Nephron (organoid): ENCODE measurements at regions not wholly inside any gene's neighbourhood (a gene's known extent, or its start where the extent isn't known, plus 50 kb on each side); places are given as distances from the start of the nearest gene placed in this dataset.

Experiments used
- H3K27ac Mint-ChIP-seq, 3 experiments: 2 replicates each; pipeline ENCODE4 v1.8.0; 2020; ENCODE audit warnings: mixed read lengths in 3 of 3, mild to moderate bottlenecking in 2 of 3, moderate library complexity in 1 of 3
- H3K27me3 Mint-ChIP-seq: 2 replicates; pipeline ENCODE4 v1.8.0; 2021; ENCODE audit warnings: low read depth, mild to moderate bottlenecking, moderate library complexity, mixed read lengths
- H3K36me3 Mint-ChIP-seq: 2 replicates; pipeline ENCODE4 v1.8.0; 2020; ENCODE audit warnings: low read depth, mixed read lengths
- H3K4me1 Mint-ChIP-seq: 2 replicates; pipeline ENCODE4 v1.8.0; 2020; ENCODE audit warnings: mixed read lengths
- H3K4me3 Mint-ChIP-seq, 3 experiments: 2 replicates each; pipeline ENCODE4 v1.8.0; 2020; ENCODE audit warnings: mild to moderate bottlenecking in 3 of 3, mixed read lengths in 3 of 3, moderate library complexity in 2 of 3
- H3K9me3 Mint-ChIP-seq: 2 replicates; pipeline ENCODE4 v1.8.0; 2020; ENCODE audit warnings: mixed read lengths
- TF ChIP-seq, protein P1 (sequence below), 3 experiments: fragments of 200-600 bp; sonication (generic); IDR thresholded peaks; one replicate each; pipeline ENCODE4 v1.5.0; 2021; ENCODE audit warnings: antibody characterized with exemption in 3 of 3; ENCODE audit not compliant: unreplicated experiment in 3 of 3

DNA sequence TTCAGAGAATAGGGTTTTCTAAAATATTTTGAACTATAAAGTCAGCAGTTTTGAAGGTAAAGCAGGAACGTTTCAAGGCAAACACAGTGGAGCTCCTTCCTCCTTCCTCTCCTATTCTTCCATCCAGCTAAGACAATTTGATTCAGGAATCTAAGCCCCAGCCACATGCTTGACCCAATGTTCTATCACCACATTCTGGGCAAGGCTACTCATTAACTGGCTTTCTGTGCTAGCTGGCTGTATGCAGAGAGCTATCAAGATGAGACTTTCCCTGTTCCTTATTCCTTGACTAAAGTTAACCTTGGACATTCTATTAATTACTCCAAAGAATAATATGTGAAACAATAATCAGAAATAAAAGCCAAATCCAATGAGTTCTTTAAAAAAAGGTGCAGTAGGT is 266.9 kb downstream of the NOVA1 start:
- no peaks in the 10 kb centered on the region for H3K9me3 Mint-ChIP-seq
- H3K27me3 Mint-ChIP-seq: no peaks in the 10 kb centered on the region
- H3K27ac Mint-ChIP-seq: peak overlapping the region; percentile 24 to 73 (median 50)
- TF ChIP-seq, protein P1, sequence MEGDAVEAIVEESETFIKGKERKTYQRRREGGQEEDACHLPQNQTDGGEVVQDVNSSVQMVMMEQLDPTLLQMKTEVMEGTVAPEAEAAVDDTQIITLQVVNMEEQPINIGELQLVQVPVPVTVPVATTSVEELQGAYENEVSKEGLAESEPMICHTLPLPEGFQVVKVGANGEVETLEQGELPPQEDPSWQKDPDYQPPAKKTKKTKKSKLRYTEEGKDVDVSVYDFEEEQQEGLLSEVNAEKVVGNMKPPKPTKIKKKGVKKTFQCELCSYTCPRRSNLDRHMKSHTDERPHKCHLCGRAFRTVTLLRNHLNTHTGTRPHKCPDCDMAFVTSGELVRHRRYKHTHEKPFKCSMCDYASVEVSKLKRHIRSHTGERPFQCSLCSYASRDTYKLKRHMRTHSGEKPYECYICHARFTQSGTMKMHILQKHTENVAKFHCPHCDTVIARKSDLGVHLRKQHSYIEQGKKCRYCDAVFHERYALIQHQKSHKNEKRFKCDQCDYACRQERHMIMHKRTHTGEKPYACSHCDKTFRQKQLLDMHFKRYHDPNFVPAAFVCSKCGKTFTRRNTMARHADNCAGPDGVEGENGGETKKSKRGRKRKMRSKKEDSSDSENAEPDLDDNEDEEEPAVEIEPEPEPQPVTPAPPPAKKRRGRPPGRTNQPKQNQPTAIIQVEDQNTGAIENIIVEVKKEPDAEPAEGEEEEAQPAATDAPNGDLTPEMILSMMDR (IDR thresholded peaks at IDR 0.05; ENCODE audit: unreplicated experiment in 3 of 3): no peak
- no peak overlapping the region for H3K4me3 Mint-ChIP-seq
- H3K4me1 Mint-ChIP-seq: peaks cover 9% of the 10 kb centered on the region
- H3K36me3 Mint-ChIP-seq: no peaks in the 10 kb centered on the region

DNA sequence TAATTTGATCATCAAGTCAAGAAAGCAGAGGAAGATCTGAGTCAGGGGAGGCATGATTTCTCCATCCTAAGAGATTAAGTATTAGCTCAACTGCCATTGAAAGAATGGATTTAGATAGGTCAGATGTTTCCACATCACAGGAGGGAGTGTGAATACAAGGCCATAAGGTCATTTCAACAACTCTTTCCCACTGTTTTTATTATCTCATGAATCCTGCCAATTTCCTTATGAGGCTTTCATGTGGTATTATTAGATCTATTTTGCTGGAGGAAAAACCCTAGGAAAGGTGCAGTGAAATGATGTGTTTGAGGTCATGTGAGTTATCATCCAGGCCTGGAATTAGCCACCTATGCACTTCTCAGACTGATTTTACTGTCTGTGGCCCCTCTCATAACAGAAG is 269.0 kb downstream of the NOVA1 start:
- no peaks in the 10 kb centered on the region for H3K9me3 Mint-ChIP-seq
- H3K4me1 Mint-ChIP-seq: peaks cover 21% of the 10 kb centered on the region
- no peak overlapping the region for H3K27ac Mint-ChIP-seq
- no peaks in the 10 kb centered on the region for H3K36me3 Mint-ChIP-seq
- TF ChIP-seq, protein P1 (IDR thresholded peaks at IDR 0.05; ENCODE audit: unreplicated experiment in 3 of 3): no peak
- no peak overlapping the region for H3K4me3 Mint-ChIP-seq
- H3K27me3 Mint-ChIP-seq: no peaks in the 10 kb centered on the region

DNA sequence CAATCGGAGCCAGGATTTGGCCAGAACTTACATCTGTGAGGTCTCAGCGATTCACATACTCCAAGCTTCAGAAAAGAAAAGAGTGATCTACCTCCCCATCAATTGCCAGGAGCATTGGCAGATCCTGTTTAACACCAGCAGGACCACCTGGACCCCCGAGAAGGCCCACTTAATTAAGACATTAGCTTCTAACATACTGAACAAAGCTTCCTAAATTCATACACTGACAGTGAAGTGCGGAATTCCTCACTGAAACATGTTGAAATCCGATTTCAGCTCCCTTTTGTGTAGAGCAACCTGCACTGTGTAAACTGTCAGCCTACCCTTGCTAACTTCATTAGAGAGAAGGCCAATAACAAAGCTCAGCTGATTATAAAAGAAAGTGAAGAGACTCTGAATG is 274.0 kb downstream of the NOVA1 start:
- Mint-ChIP-seq H3K4me1 (peaks cover 19% of the 10 kb centered on the region), H3K9me3 (no peaks in the 10 kb centered on the region), H3K27me3 (no peaks in the 10 kb centered on the region), H3K36me3 (no peaks in the 10 kb centered on the region), H3K4me3 (peak overlapping the region in 1 of 3 experiments; percentile 8), H3K27ac (peak overlapping the region; percentile 37 to 91 (median 58))
- TF ChIP-seq, protein P1 (IDR thresholded peaks at IDR 0.05; ENCODE audit: unreplicated experiment in 3 of 3): no peak

DNA sequence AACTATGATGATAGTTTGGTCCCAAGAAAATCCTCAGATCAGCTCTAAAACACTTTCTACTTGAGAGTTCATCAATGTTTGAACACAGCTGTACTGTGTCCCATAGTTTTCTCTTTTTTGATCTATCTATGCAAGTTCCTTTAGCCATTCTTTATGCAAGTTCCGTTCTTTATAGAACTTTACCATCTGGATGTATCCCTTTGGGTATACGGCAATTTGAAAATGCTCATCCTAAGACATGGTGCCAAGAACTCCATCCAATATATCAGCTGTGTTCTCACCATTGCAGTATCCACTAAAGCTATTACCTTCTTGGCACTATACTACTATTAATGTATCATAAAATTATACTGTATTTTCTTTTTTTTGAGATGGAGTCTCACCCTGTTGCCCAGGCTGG is 276.9 kb downstream of the NOVA1 start:
- no peaks in the 10 kb centered on the region for H3K9me3 Mint-ChIP-seq
- no peaks in the 10 kb centered on the region for H3K36me3 Mint-ChIP-seq
- no peak overlapping the region for H3K27ac Mint-ChIP-seq
- no peak overlapping the region for H3K4me3 Mint-ChIP-seq
- TF ChIP-seq, protein P1 (IDR thresholded peaks at IDR 0.05; ENCODE audit: unreplicated experiment in 3 of 3): no peak
- no peaks in the 10 kb centered on the region for H3K27me3 Mint-ChIP-seq
- H3K4me1 Mint-ChIP-seq: peaks cover 19% of the 10 kb centered on the region

DNA sequence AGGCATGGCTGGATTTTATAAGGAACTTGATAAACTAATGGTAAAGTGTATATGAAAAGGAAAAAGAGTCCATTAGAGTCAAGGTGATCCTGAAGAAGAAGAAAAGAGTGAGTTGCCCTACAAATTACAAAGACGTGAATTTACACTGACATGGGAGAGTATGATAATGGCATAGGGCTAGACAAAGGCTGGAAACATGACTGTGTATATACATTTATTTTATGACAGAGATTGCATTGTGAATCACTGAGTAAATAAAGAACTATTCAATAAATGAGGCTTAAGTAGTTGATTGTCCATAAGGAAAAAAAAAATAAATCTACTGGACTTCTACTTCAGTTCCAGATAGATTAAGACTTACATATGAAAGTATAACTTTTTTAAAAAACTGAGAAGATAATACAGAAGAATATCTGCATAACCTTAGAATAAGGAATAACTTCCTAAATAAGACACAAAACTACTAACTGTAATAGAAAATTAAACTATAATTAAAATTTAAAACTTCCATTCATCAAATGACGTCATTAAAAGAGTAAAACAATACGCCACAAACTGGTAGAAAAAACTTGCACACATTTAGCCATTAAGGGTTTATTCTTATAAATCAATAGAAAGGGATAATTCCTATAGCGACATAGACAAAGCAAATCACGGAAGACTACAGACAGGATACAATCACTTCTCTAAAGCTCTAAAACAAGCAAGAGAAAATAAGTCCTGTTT is 278.5 kb downstream of the NOVA1 start:
- Mint-ChIP-seq H3K27ac (no peak overlapping the region), H3K27me3 (no peaks in the 10 kb centered on the region), H3K36me3 (no peaks in the 10 kb centered on the region), H3K9me3 (peaks cover 4% of the 10 kb centered on the region), H3K4me1 (peaks cover 11% of the 10 kb centered on the region), H3K4me3 (no peak overlapping the region)
- TF ChIP-seq, protein P1 (IDR thresholded peaks at IDR 0.05; ENCODE audit: unreplicated experiment in 3 of 3): no peak

DNA sequence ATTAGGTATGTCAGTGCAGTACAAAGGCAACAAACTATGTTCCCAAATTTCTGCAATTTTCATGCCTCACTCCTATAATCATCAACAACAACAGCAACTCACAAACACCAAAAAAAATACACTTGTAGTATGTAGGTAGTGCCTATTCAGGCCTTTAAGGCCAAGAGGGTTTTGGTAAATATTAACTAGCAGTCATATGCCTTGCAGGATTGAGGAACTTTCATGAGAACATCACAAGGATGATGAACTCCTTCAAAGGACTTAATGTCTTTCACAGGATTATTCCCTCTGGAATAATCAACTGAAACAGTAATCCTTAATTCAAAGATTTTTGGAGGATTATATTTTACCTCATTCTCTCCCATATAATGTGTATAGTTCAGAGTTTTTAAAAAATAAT is 293.8 kb downstream of the NOVA1 start:
- Mint-ChIP-seq H3K4me3 (no peak overlapping the region), H3K27ac (no peak overlapping the region), H3K36me3 (no peaks in the 10 kb centered on the region), H3K4me1 (no peaks in the 10 kb centered on the region), H3K27me3 (no peaks in the 10 kb centered on the region), H3K9me3 (peaks cover 21% of the 10 kb centered on the region)
- TF ChIP-seq, protein P1 (IDR thresholded peaks at IDR 0.05; ENCODE audit: unreplicated experiment in 3 of 3): no peak
